ENCODE measurements at regions not wholly inside any gene's neighbourhood (a gene's known extent, or its start where the extent isn't known, plus 50 kb on each side); places are given as distances from the start of the nearest gene placed in this dataset.

DNA sequence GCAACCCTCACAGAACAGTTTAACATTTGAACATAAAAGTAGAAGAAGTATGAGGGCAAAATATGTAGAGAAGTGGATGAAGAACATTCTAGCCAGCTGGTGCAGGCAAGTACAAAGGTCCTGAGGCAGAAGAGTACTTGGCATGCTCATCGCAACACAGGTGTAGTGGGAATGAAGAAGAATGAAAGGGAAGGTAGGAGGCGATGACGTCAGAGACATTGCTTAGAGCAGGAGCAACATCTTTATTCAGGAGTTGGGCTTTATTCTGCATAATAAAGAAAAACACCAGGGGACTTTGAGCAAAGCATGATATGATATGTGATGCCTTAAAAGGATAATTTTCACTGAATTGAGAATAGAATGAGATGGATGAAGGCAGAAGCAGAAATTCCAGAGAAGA is 570.6 kb upstream of the CDH9 start:
- DNase-seq (ENCODE audit: low read depth): no peak

DNA sequence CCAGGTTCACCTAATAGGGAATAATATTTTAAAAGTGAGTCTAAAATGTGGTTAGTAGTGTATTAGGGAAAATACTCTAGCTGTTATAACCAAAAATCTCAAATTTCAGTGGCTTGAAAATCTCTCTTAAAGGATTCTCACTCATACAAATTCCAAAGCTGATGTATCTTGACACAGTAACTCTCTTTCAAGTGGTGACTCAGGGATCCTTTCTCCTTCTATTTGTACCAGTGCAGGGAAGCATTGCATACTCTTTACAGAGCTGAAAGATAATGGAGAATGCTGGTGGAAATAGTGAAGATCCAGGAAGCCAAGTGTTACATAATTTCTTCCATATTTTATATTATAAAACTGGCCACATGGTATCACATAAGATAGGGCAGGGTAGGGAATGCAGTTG is 560.2 kb upstream of the CDH9 start:
- DNase-seq (ENCODE audit: low read depth): no peak

DNA sequence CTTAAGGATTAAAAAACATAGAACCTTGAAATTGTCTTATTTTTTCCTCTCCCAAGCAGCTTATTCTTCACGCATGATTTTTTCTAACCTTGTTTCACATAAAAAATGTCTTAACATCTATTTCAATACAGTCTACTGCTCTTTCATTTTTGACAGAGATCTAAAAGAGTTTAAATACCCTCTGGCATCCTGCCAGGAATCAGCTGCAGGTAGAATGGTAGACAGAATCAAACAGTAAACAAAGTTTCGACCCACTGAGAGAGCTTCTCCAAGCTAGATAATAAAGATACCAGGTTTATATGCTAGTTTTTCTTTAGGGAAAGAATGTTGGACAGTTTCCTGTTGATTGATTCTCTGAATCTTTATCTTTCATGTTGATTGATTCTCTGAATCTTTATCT is 555.8 kb upstream of the CDH9 start:
- DNase-seq (ENCODE audit: low read depth): no peak

DNA sequence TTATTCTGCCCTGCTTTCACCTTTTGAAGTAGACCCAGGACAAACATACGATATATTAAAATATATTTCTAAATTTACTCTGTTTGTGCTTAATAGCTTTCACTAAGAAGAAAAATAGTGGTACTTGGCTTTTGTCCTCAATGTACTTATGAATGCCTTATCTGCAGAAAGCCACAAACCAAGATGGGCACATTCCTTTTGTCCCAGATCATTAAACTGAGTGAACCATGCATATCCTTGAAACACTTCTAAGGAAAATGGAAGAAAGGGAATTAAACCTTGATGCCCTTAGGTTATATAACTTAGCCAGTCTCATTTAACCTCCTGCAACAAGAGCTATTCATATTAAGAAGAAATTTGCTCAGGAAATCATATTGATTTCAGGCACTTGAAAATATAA is 553.8 kb upstream of the CDH9 start:
- no peak for DNase-seq (ENCODE audit: low read depth)

DNA sequence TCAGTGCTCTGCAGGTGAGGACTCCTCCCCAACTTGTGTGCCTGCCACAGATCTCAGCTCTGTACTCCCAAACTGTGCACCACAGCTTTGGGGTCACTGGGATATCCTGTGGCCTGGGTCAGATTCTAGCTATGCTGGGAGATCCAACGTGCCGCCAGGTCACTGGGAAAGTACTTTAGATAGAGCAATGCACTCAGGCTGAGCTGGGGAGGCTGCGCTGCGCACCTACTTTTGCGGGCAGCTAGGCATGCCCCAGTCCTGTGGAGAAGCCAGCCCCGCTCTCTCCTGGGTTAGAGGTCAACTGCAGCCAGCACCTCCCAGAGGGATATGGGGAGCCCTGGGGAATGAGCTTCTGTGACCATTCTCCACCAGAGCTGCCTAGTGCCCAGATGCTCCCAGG is 552.1 kb upstream of the CDH9 start:
- DNase-seq (ENCODE audit: low read depth): no peak

DNA sequence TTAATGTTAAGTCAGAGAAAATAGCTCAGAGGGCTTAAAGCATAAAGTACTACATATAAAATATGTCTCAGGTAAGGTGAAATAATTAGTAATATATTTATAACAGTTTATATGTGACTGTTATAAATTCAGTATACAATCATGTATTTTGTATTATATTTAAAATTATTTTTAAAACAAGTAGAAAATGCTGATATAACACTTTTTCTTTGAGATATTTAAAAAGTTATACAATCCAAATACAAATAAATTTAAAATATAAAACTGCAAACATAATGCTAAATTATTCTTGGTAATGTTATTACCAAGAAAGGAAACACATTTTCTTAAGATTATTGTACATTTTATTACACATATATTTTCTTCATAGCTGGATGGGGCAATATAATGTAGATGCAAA is 539.9 kb upstream of the CDH9 start:
- no peak for DNase-seq (ENCODE audit: low read depth)

DNA sequence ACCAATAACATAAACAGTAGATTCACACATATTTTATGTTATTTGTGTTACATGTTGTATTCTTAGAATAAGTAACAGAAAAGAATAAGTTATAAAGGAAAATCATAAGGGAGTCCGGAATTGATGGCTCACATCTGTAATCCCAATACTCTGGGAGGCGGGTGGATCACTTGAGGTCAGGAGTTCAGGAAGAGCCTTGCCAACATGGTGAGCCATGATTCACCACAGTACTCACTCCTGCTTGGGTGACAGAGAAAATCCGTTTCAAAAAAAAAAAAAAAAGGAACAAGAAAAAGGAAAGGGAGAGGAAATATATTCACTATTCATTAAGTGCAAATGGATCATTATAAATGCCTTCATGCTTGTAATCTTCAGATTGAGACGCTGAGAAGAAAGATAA is 533.3 kb upstream of the CDH9 start:
- DNase-seq (ENCODE audit: low read depth): no peak

DNA sequence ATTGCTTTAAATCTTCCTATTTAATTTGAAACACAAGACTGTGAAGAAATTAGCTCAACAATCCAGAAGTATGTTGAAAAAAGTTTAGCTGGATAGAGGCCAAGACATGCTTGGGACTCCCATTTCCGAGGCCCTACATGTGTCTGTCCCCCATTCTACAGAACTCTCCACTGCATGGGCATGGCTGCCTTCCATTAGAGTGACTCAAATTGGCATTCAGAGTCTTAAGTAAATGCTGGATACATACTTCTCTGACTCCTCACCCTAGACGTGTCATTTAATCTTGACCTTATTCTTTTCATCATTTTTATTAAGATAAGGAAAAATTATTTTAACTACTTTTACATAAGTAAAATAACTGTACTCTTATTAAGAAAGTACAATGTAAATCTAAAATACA is 530.4 kb upstream of the CDH9 start:
- DNase-seq (ENCODE audit: low read depth): no peak

DNA sequence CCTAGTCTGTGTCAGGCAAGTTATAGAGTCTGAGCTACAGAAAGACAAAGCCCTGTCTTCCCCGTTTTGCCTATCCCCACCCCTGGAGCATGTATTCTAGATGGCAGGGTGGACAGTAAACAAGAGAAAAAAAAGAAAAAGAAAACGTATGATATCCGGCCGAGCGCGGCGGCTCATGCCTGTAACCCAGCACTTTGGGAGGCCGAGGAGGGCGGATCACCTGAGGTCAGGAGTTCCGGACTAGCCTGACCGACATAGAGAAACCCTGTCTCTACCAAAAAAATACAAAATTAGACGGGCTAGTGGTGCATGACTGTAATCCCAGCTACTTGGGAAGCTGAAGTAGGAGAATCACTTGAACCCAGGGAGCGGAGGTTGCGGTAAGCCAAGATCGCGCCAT is 523.0 kb upstream of the CDH9 start:
- DNase-seq (ENCODE audit: low read depth): no peak

DNA sequence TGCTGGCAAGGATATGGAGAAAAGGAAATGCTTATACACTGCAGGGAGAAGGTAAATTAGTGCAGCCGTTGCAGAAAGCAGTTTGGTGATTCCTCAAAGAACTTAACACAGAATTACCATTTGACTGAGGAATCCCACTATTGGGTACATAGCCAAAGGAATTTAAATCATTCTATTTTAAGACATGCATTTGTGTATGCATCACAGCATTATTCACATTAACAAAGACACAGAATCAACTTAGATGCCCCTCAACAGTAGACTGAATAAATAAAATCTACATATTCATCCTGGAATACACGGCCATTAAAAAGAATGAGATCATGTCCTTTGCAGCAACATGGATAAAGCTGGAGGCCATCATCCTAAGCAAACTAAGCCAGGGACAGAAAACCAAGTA is 510.1 kb upstream of the CDH9 start:
- DNase-seq (ENCODE audit: low read depth): no peak

DNA sequence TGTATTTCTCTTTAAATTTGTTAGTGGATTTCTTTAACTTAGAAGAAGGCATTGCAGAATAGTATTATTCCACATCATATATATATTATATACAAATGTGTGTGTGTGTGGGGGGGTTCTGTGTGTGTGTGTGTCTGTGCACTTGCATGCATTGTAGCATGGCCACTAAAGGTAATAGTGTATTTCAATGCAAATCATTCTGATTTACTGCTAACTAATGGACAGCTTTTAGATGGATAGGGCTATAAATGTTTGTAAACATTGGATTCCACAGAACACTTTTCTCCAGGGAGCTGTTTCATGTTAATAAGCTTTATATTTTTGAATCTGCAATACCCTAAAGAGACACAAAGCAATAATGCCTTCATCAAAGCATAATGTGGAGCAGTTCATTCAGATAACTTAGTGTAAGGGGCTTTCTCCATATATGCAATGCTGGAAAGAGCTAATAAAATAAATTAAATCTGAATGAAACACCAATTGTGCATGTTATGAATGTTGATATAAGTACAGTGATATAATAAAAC is 496.7 kb upstream of the CDH9 start:
- no peak for DNase-seq (ENCODE audit: low read depth)

DNA sequence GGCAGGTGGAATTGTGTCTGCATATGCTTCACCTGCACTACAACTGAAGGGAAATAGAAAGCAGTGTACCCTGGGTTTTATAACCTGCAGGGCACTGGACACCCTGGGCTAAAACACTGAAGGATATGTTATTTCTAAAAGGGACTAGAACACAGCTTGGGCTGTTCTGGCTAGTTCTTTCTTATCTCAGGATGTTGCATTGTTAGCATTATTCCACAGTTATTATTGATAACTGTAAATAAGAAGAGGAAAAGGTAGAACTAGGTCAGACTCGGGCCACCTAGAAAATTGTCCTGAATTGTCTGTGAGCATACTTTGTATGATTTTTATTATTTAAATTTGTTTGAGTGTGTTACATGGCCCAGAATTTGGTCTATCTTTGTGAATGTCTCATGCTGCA is 493.9 kb upstream of the CDH9 start:
- no peak for DNase-seq (ENCODE audit: low read depth)

DNA sequence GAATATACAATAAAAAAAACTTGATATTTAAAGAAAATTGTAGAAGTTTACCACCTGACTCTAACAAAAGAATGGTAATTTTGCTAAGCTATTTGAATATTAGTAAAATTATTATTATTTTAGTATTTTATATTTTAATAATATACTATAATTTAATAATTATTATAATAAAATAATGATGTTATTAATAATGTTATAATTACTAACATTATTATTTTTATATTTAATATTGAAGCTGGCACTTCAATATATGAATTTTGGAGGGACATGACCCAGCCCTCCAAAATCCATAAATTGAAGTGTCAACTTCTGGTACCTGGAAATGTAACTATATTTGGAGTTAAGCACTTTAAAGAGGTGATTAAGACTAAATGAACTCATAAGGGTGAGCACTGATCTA is 486.1 kb upstream of the CDH9 start:
- DNase-seq (ENCODE audit: low read depth): no peak

DNA sequence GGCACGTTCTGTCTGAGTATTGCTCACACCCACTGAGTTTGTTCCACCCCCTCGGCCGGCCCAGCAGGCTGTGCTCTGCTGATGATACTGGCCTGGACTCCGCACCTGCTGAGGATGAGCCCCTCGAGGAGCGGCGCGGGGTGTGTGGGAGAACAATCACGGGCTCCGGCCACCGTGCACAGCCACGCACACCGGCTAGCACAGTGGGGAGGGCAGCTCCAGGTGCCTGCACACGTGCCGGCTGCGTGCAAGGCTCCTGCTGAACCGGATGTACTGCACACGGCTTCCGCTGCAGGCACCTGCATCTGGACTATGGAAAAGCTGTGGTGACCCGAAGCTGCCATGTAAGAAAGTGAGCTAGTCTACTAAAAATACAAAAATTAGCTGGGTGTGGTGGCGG is 485.2 kb upstream of the CDH9 start:
- no peak for DNase-seq (ENCODE audit: low read depth)

DNA sequence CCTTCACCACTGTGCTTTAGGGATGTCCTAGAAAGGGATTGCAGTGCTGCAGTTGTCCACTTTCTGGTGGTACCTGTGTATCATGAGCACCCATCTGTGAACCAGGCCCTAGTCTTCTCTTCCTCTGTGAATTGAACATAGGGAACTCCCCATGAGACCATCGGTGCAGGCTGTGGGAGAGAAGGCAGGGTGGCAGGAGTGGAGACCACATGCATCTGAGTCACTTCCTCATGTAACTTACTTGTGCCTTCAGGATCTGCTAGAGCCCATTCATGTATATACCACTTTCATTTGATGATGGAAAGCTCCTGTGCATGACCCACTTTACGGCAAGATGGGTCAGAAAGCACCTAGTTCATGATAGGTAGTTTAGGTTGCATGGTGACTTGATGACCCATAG is 478.1 kb upstream of the CDH9 start:
- no peak for DNase-seq (ENCODE audit: low read depth)

DNA sequence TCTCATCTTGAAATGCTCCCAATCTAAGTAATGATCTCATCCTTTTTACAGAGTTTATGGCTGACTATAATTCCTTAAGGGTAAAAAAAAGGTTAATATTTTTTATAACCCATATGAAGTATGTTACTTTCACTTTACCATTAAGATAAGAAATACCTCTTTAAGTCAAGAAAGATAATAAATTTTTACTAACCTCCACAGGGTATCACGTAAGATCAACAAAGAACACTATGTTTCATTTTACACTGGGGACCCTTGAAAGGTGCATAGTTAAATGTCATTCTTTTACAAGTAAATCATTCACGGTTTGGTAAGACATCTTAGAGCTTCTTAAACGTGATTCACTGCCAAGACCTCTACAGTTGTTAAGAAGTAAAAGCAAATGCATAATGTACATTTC is 472.7 kb upstream of the CDH9 start:
- no peak for DNase-seq (ENCODE audit: low read depth)

DNA sequence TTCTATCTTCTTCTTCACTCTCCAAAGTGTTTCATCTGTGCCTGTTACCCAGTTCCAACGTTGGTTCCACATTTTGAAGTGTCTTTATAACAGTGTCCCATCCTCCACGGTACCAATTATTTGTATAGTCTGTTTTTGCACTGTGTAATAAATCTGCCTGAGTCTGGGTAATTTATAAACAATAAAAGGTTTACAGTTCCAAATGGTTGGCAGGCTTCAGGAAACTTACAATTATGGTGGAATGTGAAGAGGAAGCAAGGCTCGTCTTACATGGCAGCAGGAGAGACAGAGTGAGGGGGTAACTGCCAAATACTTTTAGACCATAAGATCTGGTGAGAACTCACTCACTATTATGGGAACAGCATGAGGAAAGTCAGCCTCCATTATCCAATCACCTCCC is 465.4 kb upstream of the CDH9 start:
- DNase-seq (ENCODE audit: low read depth): no peak

DNA sequence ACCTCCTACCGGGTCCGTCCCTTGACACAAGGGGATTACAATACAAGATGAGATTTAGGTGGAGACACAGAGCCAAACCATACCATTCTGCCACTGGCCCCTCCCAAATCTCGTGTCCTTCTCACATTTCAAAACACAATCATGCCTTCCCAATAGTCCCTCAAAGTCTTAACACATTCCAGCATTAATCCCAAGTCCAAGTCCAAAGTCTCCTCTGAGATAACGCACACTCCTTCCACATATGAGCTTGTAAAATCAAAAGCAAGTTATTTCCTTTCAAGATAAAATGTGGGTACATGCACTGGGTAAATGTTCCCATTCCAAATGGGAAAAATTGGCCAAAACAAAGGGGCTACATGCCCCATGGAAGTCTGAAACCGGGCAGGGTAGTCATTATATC is 463.9 kb upstream of the CDH9 start:
- DNase-seq (ENCODE audit: low read depth): no peak

DNA sequence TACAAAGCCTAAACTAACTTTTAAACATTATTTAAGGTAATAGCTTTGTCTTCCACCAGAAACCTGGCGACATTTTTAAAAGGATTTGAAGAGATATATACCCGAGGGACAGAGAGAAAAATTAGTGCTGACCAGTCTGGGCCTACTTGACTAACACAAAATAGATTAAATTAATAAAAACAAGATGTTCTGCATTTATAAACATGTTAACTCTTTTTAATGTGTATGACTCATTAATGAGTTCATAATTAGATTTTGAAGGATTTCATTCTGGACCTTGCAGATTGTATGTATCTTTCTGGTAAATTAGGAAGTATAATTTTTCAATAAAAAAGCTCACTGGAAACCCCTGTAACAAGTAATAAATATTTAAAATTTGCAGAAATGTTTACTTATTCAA is 459.1 kb upstream of the CDH9 start:
- DNase-seq (ENCODE audit: low read depth): no peak

DNA sequence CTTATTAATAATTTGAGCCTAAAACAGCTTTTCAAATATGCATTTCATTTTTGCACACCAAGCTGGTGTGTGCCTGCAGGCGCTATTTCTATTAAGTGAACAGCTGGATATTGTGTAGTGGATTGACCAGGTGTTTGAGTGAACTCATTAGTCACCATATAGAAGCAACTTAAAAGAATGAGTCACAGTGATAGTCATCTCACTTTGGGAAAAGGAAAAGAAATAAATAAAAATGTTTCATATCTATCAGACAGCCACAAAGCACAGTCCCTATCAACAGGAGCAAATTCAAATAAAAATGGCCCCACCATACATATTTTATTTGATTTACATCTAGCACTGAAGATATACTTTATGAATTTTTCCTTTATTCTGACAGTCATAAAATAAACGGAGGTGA is 456.5 kb upstream of the CDH9 start:
- DNase-seq (ENCODE audit: low read depth): no peak

DNA sequence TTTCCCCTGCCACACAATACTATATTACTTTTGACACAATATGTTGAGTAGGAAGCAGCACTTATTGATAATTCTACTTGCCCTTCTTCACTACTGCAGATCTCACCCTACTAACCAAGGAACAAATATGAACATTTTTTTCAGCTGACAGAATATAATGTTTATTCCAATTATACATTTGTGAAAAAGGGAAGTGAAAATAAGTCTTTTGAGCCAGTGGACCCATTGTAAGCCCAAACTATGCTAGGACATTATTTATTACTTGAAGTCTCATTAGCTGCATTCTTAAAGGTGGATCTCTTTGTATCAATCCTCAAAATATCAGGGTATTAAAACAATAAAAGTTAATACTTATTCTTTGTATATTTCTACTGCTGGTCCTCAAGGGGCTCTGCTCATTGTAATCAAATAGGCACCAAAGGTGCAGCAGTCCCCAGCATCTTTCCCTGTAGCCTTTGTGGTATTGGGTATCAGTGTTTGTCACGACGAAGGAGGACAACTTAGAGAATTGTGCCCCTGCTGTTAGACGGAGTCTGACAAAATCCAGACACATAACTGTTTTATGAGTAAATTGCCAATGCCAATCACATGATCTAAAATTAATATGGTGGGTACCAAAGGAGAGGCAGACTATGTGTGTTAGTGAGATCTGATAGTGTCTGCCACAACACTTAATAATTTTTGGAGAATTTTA is 453.5 kb upstream of the CDH9 start:
- DNase-seq (ENCODE audit: low read depth): no peak

DNA sequence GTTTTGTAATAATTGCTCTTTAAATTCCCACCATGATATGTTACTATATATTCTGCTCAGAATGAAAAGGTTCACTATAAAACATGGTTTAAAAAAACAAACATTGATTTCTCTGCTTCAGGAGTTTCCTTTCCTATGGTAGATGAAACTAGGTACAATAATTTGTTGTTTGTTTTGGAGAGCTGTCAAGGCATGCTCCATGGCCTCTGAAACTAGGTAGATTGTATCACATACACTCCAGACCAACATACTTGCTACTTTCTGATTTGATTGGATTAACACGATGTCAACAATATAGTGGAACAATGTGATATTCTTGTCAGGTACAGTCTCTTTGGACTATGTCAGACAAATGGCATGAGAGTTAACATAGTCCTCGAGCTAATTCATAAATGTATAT is 452.7 kb upstream of the CDH9 start:
- no peak for DNase-seq (ENCODE audit: low read depth)

DNA sequence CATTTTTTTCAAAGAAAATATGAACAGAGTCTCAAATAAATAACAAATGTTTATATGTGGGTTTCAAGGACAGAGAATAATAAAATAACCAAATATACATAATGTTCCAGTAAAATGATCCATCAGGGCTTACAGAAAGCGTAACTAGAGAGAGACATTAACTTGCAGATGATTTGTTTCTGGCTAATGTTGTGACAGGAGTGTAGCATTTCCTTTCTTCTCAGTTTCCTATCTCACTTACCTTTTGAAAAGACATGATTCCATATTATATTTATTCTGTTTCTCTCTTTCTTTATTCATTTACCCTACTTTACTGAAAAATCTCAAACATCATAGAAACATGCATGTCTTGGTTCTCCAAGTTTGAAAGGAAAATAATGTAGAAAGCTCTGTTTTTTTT is 451.3 kb upstream of the CDH9 start:
- no peak for DNase-seq (ENCODE audit: low read depth)

DNA sequence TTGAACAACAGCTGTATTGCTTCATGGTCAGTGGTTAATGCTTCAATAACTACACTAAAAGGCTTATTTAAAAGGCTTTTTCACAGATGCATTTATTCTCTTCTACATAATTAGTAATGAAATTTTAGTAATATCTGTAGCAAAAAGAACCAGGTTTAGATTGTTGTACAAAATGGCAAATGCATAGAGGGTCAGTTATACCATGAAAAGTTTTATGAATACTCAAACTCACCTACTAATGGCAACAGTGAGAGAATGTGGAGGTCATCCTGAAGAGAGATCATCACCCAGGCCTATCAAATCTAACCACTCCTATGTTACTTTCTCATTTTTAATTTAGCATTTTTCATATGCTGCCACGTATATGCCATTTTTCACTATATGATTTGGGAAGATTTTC is 444.3 kb upstream of the CDH9 start:
- no peak for DNase-seq (ENCODE audit: low read depth)

DNA sequence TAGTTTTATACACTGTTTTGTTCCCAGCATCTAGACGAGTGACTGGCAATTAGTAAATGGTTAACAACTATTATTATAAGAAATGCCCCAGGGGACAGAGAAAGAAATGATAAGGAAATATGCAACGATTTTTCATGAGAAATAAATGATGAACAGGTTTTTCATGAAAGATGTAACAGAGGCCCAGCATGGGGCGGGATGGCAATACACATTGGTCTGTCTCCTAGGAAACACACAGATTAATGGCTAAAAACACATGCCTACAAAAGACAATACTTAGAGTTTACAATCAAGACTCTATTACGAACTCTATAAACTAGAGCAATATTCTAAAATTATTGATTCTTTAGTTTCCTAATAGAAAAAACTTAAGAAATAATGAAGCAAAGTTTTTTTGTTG is 441.5 kb upstream of the CDH9 start:
- DNase-seq (ENCODE audit: low read depth): no peak

Data from EH (cell line).